HepG2 (cell line): ENCODE measurements at regions not wholly inside any gene's neighbourhood (a gene's known extent, or its start where the extent isn't known, plus 50 kb on each side); places are given as distances from the start of the nearest gene placed in this dataset.

Source experiments
- ATAC-seq: fragments of 200-7000 bp; cut with Tn5 transposase; 3 replicates; pipeline ENCODE4 v1.9.1; 2020; ENCODE audit warnings: mild to moderate bottlenecking, moderate library complexity
- BruUV-seq: library from RNA; stranded (reverse); fragments of 400-500 nt; replicated peaks from 2 replicates; lab custom pipeline; 2021; lab: Mats Ljungman, UMichigan
- CTCF ChIA-PET: fragments of 300-600 bp; formaldehyde crosslinking; extraction: SDS; loops from one replicate; lab custom pipeline; 2021; ENCODE audit warnings: low total read pairs, inconsistent platforms, low intra/inter-chr PET ratio; lab: Yijun Ruan, JAX
- POLR2A ChIA-PET: fragments of 350-600 bp; sonication (Branson Sonifier 250); formaldehyde crosslinking; loops from one replicate; lab custom pipeline; 2020; ENCODE audit warnings: antibody characterized with exemption, inconsistent platforms; lab: Yijun Ruan, JAX
- DNase-seq: peaks from one replicate; pipeline ENCODE4 v3.0.0-alpha.2; 2015; ENCODE audit warnings: low spot score
- FAIRE-seq: peaks from 3 replicates; lab custom pipeline; 2011; peaks lifted over from hg19 to GRCh38; lab: Jason Lieb, UNC
- H2AFZ ChIP-seq: one replicate; pipeline ENCODE4 v1.6.1; 2011; ENCODE audit warnings: low read length, inconsistent platforms
- H3K27ac ChIP-seq: fragments of 300-600 bp; 3 replicates; pipeline ENCODE4 v1.8.0; 2011; ENCODE audit warnings: mixed run types, mild to moderate bottlenecking, mixed read lengths, low read length, inconsistent platforms; ENCODE audit not compliant: insufficient read depth; ENCODE audit errors: extremely low read length
- H3K27me3 ChIP-seq, 2 experiments: fragments of 200-600 bp in 1 of 2; 2 replicates in 1 of 2; 3 replicates in 1 of 2; pipeline versions ENCODE4 v1.6.0 to v1.8.0; 2011; ENCODE audit warnings: low read length in 2 of 2, mild to moderate bottlenecking in 2 of 2, moderate library complexity in 2 of 2, inconsistent platforms in 1 of 2; ENCODE audit not compliant: insufficient read depth in 2 of 2, control insufficient read depth in 1 of 2
- H3K36me3 ChIP-seq, 2 experiments: fragments of 200-600 bp in 1 of 2; replicated peaks in 1 of 2; 2 replicates in 1 of 2; 3 replicates in 1 of 2; pipeline versions ENCODE4 v1.5.1 to v1.8.0; 2011; ENCODE audit warnings: low read length in 2 of 2, inconsistent platforms in 1 of 2; ENCODE audit not compliant: insufficient read depth in 2 of 2, control insufficient read depth in 1 of 2
- H3K4me1 ChIP-seq: 2 replicates; pipeline ENCODE4 v1.5.1; 2012; ENCODE audit warnings: low read length, inconsistent platforms; ENCODE audit not compliant: insufficient read depth
- H3K4me2 ChIP-seq: 2 replicates; pipeline ENCODE4 v1.6.0; 2011; ENCODE audit warnings: low read depth, low read length, inconsistent platforms
- H3K4me3 ChIP-seq, 3 experiments: fragments of 200-600 bp in 1 of 3; sonication (generic), shearing (Covaris generic) in 1 of 3; replicated peaks in 1 of 3; 2 replicates each; pipeline ENCODE4 v1.5.1; 2011 to 2016; ENCODE audit warnings: low read length in 3 of 3, inconsistent platforms in 2 of 3, low read depth in 2 of 3, mild to moderate bottlenecking in 2 of 3, control low read depth in 1 of 3, mixed read lengths in 1 of 3; ENCODE audit not compliant: insufficient read depth in 1 of 3
- H3K79me2 ChIP-seq: one replicate; pipeline ENCODE4 v1.6.1; 2011; ENCODE audit warnings: low read length, inconsistent platforms; ENCODE audit not compliant: insufficient read depth
- H3K9ac ChIP-seq: 2 replicates; pipeline ENCODE4 v1.6.0; 2011; ENCODE audit warnings: mild to moderate bottlenecking, low read depth, low read length, inconsistent platforms; ENCODE audit not compliant: insufficient read depth
- H3K9me3 ChIP-seq: 2 replicates; pipeline ENCODE4 v1.5.1; 2012; ENCODE audit warnings: mild to moderate bottlenecking, low read length
- H4K20me1 ChIP-seq: 2 replicates; pipeline ENCODE4 v1.6.0; 2011; ENCODE audit warnings: inconsistent platforms, mild to moderate bottlenecking, low read length, moderate library complexity; ENCODE audit not compliant: insufficient read depth
- FIP1L1 ChIP-seq: fragments of 200-400 bp; formaldehyde crosslinking; IDR thresholded peaks from 2 replicates; pipeline ENCODE4 v1.6.1; 2018; ENCODE audit warnings: low read depth, mild to moderate bottlenecking, low read length, moderate library complexity, borderline replicate concordance; ENCODE audit not compliant: insufficient read depth
- GATA4 ChIP-seq: sonication (generic); IDR thresholded peaks from 2 replicates; pipeline ENCODE4 v1.6.1; 2016; ENCODE audit warnings: antibody characterized with exemption, low read depth, borderline replicate concordance
- ONECUT2 ChIP-seq: sonication (generic); formaldehyde crosslinking; IDR thresholded peaks from 2 replicates; pipeline ENCODE4 v1.4.0; 2020; ENCODE audit warnings: missing genetic modification reagents
- PHF5A ChIP-seq: IDR thresholded peaks from one replicate; pipeline ENCODE4 v1.6.1; 2018; ENCODE audit warnings: low read depth, missing genetic modification reagents; ENCODE audit not compliant: unreplicated experiment
- TCF7 ChIP-seq: sonication (generic); IDR thresholded peaks from 2 replicates; pipeline ENCODE4 v1.6.1; 2016; ENCODE audit warnings: antibody characterized with exemption, low read depth
- TOPORS ChIP-seq: sonication (generic); formaldehyde crosslinking; IDR thresholded peaks from 2 replicates; pipeline ENCODE4 v1.8.0; 2023; ENCODE audit warnings: mild to moderate bottlenecking, missing genetic modification reagents
- XBP1 ChIP-seq: sonication (generic); formaldehyde crosslinking; IDR thresholded peaks from 2 replicates; pipeline ENCODE4 v1.5.0; 2020; ENCODE audit warnings: missing genetic modification reagents
- ZFAT ChIP-seq: sonication (generic); formaldehyde crosslinking; conservative IDR thresholded peaks from 2 replicates; pipeline ENCODE4 v1.8.1; 2023; ENCODE audit warnings: missing genetic modification reagents, inconsistent platforms
- ZMYM2 ChIP-seq: sonication (generic); formaldehyde crosslinking; IDR thresholded peaks from 2 replicates; pipeline ENCODE4 v1.8.0; 2022; ENCODE audit warnings: mild to moderate bottlenecking, missing genetic modification reagents
- ZNF235 ChIP-seq: sonication (generic); formaldehyde crosslinking; IDR thresholded peaks from 2 replicates; pipeline ENCODE4 v1.8.1; 2023; ENCODE audit warnings: mild to moderate bottlenecking, missing genetic modification reagents, borderline replicate concordance
- ZNF563 ChIP-seq: sonication (generic); formaldehyde crosslinking; IDR thresholded peaks from 2 replicates; pipeline ENCODE4 v1.8.0; 2022; ENCODE audit warnings: mild to moderate bottlenecking, moderate library complexity, missing genetic modification reagents
- ZNF713 ChIP-seq: sonication (generic); formaldehyde crosslinking; IDR thresholded peaks from 2 replicates; pipeline ENCODE4 v1.4.0; 2020; ENCODE audit warnings: mild to moderate bottlenecking, missing genetic modification reagents
- WGBS: methylation state at CpG from one replicate; pipeline ENCODE4 v1.1.6; 2017; ENCODE audit warnings: low lambda C conversion rate; 5-methylcytosine and 5-hydroxymethylcytosine counted together
- in situ Hi-C: cut with HindIII; loops from 2 replicates; pipeline ENCODE4 v1.10.0; 2017; ENCODE audit warnings: low pct_unique_long_range_greater_than_20kb; ENCODE audit not compliant: extremely low pct_ligation_motif_present
- intact Hi-C: fragments of 100-400 bp; cut with micrococcal nuclease; formaldehyde crosslinking; loops from one replicate; pipeline ENCODE4 v1.10.0; 2022; ENCODE audit not compliant: unreplicated experiment
- TF ChIP-seq, protein P1 (sequence below): sonication (generic); formaldehyde crosslinking; IDR thresholded peaks from 2 replicates; pipeline ENCODE4 v1.4.0; 2020; ENCODE audit warnings: missing genetic modification reagents
- TF ChIP-seq, protein P2 (sequence below), 2 experiments: sonication (generic) in 1 of 2; formaldehyde crosslinking in 1 of 2; IDR thresholded peaks; 2 replicates each; pipeline versions ENCODE4 v1.4.0 to v1.6.1; 2016 to 2020; ENCODE audit warnings: borderline replicate concordance in 1 of 2, low read depth in 1 of 2, mild to moderate bottlenecking in 1 of 2, missing genetic modification reagents in 1 of 2
- TF ChIP-seq, protein P3 (sequence below): sonication (generic); formaldehyde crosslinking; IDR thresholded peaks from 2 replicates; pipeline ENCODE4 v1.5.1; 2020; ENCODE audit warnings: mild to moderate bottlenecking, missing genetic modification reagents, moderate library complexity

DNA sequence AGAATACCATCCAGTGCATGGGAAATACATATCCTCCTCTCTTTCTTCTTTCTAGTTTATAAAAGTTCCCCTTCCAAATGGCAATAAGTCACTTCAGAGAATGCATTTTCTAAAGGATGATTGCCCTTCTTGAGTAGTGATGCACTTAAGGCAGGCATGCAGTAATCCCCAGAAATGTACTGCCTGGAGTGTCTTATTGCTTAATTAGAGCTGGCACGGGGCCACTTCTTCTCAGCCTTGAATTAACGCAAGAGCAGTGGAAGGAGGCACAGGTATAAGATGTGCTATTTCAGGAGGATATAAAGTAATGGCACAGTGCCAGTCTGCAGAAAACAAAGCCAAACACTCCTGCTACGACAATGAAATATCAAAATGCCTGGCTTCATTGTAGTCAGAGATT lies 371.4 kb upstream of the FAM241A start:
- H3K4me1 ChIP-seq, result no peaks in the 10 kb centered on the region
- no peak for ATAC-seq
- H3K4me2 ChIP-seq, result no peak overlapping the region
- no peaks in the 10 kb centered on the region for H3K9me3 ChIP-seq
- no peak overlapping the region for H3K4me3 ChIP-seq
- no peaks in the 10 kb centered on the region for H3K36me3 ChIP-seq
- H4K20me1 ChIP-seq, result no peaks in the 10 kb centered on the region
- BruUV-seq, result no TSS peak
- intact Hi-C loops (no loop called here), in situ Hi-C loops (no loop called here)
- ChIA-PET POLR2A (no interaction called here), CTCF (no interaction called here)
- no peak overlapping the region for H2AFZ ChIP-seq
- DNase-seq, result no peak
- WGBS, result 0% methylated on average over 3 of the region's 3 CpGs
- H3K79me2 ChIP-seq, result no peaks in the 10 kb centered on the region
- H3K27ac ChIP-seq, result no peak overlapping the region
- H3K9ac ChIP-seq, result no peak overlapping the region
- no peak for FAIRE-seq
- TF ChIP-seq ZNF713 (CRISPR knock-in tag) (no peak), ZNF563 (CRISPR knock-in tag) (no peak), PHF5A (CRISPR knock-in tag) (no peak), ONECUT2 (CRISPR knock-in tag) (no peak), GATA4 (no peak), TCF7 (no peak), FIP1L1 (no peak), XBP1 (CRISPR knock-in tag) (no peak), ZNF235 (CRISPR knock-in tag) (no peak), ZMYM2 (no peak), TOPORS (no peak), ZFAT (CRISPR knock-in tag) (no peak)
- TF ChIP-seq, protein P1, sequence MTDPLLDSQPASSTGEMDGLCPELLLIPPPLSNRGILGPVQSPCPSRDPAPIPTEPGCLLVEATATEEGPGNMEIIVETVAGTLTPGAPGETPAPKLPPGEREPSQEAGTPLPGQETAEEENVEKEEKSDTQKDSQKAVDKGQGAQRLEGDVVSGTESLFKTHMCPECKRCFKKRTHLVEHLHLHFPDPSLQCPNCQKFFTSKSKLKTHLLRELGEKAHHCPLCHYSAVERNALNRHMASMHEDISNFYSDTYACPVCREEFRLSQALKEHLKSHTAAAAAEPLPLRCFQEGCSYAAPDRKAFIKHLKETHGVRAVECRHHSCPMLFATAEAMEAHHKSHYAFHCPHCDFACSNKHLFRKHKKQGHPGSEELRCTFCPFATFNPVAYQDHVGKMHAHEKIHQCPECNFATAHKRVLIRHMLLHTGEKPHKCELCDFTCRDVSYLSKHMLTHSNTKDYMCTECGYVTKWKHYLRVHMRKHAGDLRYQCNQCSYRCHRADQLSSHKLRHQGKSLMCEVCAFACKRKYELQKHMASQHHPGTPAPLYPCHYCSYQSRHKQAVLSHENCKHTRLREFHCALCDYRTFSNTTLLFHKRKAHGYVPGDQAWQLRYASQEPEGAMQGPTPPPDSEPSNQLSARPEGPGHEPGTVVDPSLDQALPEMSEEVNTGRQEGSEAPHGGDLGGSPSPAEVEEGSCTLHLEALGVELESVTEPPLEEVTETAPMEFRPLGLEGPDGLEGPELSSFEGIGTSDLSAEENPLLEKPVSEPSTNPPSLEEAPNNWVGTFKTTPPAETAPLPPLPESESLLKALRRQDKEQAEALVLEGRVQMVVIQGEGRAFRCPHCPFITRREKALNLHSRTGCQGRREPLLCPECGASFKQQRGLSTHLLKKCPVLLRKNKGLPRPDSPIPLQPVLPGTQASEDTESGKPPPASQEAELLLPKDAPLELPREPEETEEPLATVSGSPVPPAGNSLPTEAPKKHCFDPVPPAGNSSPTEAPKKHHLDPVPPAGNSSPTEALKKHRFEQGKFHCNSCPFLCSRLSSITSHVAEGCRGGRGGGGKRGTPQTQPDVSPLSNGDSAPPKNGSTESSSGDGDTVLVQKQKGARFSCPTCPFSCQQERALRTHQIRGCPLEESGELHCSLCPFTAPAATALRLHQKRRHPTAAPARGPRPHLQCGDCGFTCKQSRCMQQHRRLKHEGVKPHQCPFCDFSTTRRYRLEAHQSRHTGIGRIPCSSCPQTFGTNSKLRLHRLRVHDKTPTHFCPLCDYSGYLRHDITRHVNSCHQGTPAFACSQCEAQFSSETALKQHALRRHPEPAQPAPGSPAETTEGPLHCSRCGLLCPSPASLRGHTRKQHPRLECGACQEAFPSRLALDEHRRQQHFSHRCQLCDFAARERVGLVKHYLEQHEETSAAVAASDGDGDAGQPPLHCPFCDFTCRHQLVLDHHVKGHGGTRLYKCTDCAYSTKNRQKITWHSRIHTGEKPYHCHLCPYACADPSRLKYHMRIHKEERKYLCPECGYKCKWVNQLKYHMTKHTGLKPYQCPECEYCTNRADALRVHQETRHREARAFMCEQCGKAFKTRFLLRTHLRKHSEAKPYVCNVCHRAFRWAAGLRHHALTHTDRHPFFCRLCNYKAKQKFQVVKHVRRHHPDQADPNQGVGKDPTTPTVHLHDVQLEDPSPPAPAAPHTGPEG (CRISPR knock-in tag), result no peak
- TF ChIP-seq, protein P2, sequence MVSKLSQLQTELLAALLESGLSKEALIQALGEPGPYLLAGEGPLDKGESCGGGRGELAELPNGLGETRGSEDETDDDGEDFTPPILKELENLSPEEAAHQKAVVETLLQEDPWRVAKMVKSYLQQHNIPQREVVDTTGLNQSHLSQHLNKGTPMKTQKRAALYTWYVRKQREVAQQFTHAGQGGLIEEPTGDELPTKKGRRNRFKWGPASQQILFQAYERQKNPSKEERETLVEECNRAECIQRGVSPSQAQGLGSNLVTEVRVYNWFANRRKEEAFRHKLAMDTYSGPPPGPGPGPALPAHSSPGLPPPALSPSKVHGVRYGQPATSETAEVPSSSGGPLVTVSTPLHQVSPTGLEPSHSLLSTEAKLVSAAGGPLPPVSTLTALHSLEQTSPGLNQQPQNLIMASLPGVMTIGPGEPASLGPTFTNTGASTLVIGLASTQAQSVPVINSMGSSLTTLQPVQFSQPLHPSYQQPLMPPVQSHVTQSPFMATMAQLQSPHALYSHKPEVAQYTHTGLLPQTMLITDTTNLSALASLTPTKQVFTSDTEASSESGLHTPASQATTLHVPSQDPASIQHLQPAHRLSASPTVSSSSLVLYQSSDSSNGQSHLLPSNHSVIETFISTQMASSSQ (IDR thresholded peaks at IDR 0.05; ENCODE audit: low read depth), result no peak
- TF ChIP-seq, protein P2 (CRISPR knock-in tag; IDR thresholded peaks at IDR 0.05; ENCODE audit: borderline replicate concordance), result no peak
- TF ChIP-seq, protein P3, sequence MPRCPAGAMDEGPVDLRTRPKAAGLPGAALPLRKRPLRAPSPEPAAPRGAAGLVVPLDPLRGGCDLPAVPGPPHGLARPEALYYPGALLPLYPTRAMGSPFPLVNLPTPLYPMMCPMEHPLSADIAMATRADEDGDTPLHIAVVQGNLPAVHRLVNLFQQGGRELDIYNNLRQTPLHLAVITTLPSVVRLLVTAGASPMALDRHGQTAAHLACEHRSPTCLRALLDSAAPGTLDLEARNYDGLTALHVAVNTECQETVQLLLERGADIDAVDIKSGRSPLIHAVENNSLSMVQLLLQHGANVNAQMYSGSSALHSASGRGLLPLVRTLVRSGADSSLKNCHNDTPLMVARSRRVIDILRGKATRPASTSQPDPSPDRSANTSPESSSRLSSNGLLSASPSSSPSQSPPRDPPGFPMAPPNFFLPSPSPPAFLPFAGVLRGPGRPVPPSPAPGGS (CRISPR knock-in tag), result no peak
- no peaks in the 10 kb centered on the region for H3K27me3 ChIP-seq
